ENCODE measurements at regions not wholly inside any gene's neighbourhood (a gene's known extent, or its start where the extent isn't known, plus 50 kb on each side); places are given as distances from the start of the nearest gene placed in this dataset.

DNA sequence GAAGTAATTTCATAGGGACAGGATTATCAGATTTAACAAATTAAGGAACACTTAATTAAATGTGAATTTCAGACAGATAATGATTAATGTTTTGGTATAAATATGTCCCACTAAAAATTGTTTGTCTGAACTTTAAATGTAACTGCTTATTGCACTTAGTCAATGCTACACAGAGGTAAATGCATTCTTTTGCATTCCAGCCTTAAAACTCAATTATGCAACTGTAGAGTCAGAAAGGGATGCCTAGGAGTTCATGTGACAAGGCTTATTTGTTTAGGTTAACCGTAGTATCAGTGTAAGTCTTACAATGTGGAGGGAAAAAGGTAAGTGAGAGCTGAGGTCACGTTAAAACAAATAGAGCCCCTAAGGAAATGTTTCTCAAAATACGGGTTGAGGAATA is 347.2 kb upstream of the ARGLU1 start:
- TF ChIP-seq, protein P1, sequence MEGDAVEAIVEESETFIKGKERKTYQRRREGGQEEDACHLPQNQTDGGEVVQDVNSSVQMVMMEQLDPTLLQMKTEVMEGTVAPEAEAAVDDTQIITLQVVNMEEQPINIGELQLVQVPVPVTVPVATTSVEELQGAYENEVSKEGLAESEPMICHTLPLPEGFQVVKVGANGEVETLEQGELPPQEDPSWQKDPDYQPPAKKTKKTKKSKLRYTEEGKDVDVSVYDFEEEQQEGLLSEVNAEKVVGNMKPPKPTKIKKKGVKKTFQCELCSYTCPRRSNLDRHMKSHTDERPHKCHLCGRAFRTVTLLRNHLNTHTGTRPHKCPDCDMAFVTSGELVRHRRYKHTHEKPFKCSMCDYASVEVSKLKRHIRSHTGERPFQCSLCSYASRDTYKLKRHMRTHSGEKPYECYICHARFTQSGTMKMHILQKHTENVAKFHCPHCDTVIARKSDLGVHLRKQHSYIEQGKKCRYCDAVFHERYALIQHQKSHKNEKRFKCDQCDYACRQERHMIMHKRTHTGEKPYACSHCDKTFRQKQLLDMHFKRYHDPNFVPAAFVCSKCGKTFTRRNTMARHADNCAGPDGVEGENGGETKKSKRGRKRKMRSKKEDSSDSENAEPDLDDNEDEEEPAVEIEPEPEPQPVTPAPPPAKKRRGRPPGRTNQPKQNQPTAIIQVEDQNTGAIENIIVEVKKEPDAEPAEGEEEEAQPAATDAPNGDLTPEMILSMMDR (conservative IDR thresholded peaks at IDR 0.05 in 1 of 2, IDR thresholded peaks at IDR 0.05 in 1 of 2; ENCODE audit: extremely low read depth in 1 of 2, insufficient read depth in 1 of 2, low read depth in 1 of 2, low read length in 2 of 2): no peak
- TF ChIP-seq EZH2 (IDR thresholded peaks at IDR 0.05; ENCODE audit: borderline replicate concordance, low read length): no peak
